GM18868 (cell line): ENCODE measurements at regions not wholly inside any gene's neighbourhood (a gene's known extent, or its start where the extent isn't known, plus 50 kb on each side); places are given as distances from the start of the nearest gene placed in this dataset.
"Not testable (repeated sequence)": the region's sequence is repeated elsewhere in the genome, so short reads cannot be mapped to it uniquely, and the experiment has no call there.

Source experiments
- ATAC-seq: cut with Tn5 transposase; IDR thresholded peaks from one replicate; pipeline ENCODE4 v1.9.1; 2021; ENCODE audit warnings: mild to moderate bottlenecking, moderate library complexity; ENCODE audit not compliant: unreplicated experiment

DNA sequence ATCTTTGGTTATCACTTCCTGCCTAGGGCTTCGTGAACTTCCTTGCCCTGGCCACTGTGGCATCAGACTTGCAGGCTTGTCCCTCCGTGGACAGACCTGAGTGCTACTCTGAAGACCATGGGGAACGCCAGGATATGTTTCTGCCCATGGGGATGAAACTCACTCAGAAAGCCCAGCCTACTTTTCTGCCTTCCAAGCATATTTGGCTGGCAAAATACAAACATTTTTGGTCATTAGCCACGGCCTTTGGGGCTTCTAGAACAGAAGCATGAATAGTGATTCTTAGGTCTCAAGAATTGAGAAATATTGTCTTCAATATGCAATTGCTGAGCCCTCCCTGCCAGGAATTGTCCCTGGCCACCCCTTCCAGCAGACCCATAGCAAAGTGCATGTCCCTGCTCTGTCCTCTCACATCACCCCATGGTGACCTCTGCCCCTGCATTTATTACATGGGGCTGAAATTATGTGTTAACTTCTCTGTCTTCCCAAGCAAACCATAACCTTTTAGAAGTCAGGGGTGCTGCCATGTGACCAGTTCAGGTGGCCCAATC lies 152.4 kb downstream of the OSR1 start:
- ATAC-seq: no peak

DNA sequence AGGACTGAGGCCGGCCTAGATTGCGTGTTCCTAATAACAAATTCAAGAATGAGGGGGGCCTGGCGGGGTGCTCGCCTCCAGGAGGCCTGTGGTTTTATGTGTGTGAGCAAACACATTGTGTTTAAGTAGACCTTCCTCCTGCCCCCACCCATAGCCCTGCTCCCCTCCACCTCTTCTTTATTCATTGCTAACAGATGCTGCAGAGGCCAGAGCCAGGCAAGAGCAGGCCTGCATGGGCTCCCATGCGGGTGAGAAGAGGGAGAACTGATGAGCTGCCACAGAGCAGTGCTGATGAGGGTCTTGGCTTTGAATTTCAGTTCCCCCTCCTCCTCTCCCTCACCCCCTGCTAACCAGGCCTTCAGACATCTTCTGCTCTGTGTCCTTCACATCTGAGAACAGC lies 154.6 kb downstream of the OSR1 start:
- ATAC-seq: no peak

DNA sequence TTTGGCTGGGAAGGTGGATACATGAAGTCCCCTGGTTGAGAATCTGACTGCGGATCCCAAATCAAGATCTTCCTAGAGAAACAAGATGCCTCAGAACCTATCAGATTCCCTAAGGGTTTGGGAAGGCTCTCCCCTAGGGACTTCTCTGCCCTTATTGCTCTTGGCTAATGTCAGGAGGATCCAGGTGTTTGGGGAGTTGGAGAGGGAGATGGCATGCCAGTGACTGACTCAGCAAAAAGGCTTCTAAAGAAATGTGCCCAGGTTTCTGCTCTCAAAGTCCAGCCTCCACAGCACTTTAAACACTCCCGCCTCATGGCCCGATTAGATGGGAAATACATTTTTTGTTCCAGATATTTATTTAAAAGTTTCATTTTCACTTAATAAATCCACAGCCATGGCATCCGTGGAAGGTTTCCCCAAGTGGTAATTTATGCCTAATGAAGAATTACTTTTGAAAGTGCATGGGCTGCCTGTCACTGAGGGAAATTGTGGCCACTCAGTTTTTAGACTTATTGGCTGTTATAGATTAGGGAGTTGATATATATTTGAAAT lies 156.4 kb downstream of the OSR1 start:
- no peak for ATAC-seq

DNA sequence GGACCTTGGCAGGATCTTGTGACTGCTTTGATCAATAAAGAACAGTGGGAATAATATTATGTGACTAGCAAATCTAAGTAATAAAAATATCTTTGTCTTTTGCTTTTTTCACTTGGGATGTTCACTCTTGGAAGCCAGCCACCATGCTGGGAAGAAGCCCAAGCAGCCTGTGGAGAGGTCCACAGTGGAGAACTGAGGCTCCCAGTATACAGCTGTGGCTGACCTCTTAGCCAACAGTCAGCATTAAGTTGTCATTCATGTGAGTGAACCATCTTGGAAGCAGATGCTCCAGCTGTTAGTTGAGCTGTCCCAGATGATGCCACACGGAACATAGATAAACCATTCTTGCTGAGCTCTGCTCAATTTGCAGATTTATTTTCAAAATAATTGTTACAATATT lies 160.0 kb downstream of the OSR1 start:
- ATAC-seq: no peak

DNA sequence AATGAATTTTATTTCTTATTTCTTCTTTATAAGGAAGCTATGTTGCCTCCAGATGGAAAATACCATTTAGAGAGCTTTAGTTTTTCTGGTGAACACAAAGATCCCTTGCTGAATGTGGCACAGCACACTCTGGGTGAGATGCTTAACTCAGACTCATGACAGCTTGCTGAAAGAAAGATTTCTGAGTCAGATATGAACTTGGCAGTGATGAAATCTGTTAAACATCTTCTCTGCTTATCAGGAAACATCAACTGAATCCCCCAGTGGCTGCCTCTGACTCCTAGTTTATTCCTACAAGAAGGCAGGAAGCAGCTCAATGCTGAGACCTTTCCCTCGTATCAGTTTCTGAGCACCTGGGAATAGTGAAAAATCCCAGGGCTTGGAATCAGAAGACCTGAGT lies 162.8 kb downstream of the OSR1 start:
- no peak for ATAC-seq

DNA sequence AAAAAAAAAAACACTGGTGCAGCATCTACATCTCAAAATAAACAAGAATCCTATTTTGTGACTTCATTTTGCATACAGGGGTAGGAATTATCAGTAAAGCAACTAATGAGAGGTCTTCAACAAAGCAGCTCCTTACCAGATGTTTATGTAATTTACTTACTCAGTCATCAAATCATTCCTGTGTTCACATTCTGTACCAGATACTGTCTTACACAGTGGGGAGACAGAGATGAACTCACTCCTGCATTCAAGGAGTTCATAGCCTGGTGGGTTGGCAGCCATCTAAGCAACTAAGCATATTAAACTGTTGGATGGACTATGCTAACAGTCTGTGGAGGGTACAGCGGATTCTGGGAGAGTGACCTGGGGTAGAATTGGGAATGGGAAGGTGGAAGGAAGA lies 169.0 kb downstream of the OSR1 start:
- ATAC-seq: no peak

DNA sequence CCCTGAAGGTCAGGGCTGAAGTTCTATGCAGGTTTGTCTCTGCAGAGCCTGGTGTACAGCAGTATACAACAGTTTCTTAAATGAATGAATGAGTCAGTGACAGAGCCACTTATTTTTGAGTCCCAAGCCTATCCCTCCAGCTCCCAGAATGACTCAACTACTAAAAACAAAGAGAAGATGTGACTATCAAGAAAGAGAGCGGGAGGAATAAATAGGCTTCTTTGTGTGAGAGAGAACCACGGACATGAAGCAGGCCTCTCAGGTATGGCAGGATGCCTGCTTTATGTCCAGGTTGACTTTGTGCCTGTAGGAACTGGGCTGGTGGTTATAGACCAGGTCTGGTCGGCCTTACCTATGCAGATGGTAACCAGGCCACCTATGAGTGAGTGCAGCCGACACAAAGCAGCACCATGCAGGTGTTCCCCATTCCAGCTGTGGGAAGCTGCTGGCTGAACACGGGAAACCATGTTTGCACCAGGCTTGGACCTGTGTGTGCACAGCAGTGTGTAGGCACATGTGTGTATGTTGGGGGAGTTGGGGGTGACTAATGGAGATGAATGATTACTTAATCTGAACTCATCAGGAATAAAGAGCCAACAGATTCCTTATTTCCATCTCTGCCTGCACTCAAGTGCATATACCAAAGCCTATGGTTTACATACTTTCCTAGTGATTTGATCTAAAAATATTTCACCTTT lies 171.0 kb downstream of the OSR1 start:
- no peak for ATAC-seq

DNA sequence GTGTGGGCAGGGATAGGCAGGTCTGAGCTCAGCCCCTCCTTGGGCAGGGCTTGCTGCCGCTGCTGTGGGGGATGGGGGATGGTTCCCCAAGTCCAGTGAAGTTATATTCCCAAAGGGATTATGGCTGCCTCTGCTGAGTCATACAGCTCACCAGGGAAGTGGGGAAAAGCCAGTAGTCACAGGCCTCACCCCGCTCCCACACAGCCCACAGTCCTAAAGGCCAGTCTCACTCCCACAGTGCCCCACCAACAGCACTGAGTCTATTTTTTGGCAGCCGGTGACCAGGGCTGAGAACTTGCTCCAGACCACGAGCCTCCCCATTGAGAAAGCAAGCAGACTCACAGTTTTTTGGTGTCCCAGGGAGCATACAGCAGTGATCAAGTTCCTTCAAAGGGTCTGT lies 173.3 kb downstream of the OSR1 start:
- no peak for ATAC-seq

DNA sequence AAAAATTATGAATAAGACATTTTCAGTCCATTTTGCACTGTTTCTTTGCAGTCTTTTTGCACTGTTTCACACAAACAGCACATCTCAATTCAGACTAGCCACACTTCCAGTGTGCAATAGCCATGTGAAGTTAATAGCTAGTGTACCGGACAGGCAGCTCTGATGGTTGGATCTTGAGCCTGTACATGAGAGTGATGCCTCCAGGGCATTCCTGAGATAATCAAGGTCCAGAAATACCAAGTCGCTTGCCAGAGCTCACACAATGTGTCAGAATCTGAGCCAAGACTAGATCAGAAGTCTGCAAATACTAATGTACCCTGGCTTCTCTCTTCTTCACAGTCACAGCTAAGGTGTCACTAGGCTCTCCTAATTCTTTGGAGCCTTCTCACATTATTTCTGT lies 180.2 kb downstream of the OSR1 start:
- ATAC-seq: no peak

DNA sequence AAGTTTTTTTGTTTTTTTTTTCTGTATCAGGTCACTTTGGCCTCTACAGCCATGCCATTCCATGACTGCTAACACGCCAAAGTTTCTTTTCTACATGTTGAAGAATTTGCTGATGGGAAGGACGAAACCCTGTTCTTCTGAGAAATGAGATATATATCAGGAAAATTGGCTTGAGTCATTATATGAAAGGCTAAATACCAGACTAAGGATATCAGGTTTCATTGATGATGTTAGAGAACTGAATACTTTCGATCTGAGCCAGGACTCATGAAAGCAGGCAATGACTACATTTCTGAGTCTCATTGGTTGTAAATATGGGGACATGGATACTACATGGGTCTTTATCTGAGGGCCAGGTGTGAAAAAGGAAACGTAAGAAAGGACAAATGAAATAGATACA lies 181.4 kb downstream of the OSR1 start:
- no peak for ATAC-seq

DNA sequence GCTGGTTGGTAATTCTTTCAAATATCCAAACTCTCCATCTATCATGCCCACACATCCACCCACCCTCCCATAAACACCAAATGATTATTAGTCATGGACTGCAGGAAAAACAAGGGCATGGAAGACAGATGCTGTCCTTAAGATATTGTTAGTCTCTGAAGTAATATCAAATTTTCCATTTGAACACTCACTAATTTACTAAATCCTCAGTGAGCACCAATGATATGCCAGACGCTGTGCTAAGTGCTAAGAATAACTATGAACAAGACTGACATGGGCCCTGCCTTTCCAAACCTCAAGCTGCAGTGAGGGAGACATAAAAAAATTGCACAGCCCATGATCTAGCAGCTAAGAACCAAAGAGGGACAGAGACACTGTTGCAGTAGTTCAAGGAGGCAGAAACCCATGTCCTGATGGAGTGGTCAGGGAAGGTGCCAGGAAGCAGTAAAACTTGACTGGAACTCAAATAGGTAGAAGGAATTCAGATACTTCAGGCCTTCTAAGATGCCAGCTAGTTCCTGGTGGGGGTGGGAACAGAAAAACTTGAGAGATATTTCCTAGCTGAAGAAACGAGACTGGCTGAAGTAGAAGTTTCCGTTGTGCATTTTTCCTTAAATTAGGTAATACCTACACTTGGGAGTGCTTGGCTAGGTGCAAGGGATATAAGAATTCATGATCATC lies 182.1 kb downstream of the OSR1 start:
- no peak for ATAC-seq

DNA sequence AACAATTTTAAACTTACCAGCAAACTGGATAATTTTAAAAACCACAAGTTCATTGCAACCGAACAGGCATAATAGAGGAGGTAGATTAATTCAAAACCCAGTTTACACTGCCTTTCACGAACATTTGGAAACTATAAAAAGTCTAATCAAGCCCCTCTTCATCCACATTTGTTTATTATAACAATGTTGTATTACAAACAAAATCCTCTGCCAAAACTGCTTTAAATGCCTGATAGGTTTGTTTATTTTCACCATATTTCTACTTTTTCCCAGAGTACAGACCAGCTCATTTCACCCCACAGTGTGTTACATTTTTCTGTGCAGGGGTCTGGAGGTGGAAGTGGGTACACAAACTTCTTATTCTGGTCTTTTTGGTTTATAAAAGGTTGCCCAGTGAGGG lies 184.2 kb downstream of the OSR1 start:
- no peak for ATAC-seq

DNA sequence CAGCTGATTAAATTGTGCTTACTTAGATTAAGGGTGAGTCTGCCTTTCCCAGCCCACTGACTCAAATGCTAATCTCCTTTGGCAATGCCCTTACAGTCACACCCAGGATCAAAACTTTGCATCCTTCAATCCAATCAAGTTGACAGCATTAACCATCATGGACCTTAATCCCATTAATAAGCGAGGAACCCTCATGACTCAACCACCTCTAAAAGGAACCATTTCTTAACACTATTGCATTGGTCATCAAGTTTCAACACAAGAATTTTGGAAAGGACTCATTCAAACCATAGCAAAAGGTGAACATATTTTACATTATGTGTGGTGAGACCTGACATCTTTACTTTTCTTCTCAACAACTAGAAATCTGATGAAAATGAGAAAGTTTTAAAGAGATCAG lies 187.0 kb downstream of the OSR1 start:
- no peak for ATAC-seq

DNA sequence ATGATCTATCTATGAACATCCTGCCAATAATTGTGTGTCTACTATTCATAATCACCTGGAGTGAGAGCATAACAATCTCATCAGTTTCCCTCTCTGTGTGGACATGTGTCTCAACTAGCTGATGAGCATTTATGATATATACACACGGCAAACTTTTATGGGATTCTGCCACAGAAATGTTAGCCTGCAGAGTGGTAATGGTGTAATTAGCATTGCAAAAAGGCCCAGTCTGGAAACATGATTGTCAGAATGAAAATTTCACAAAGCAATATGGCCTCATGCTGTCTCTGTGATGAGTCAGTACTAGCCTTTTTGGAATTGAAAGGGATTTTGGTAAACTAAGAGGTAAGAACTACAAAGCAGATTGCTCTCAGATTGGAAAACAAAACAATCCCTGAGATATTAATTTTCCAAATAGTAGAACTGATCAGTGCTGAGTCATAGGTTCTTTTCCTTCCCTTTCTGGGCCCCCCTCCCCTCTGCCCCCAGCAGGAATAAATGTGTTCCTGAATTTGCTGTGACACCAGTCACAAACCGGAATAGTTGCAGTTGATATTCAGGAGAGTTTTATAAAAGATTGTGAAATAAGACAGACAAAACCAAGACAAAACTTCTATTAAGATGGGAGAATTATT lies 189.2 kb downstream of the OSR1 start:
- ATAC-seq: no peak

DNA sequence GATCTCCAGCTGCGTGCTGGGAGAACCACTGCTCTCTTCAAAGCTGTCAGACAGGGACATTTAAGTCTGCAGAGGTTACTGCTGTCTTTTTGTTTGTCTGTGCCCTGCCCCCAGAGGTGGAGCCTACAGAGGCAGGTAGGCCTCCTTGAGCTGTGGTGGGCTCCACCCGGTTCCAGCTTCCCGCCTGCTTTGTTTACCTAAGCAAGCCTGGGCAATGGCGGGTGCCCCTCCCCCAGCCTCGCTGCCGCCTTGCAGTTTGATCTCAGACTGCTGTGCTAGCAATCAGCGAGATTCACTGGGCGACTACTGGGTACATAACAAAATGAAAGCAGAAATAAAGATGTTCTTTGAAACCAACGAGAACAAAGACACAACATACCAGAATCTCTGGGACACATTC lies 194.3 kb downstream of the OSR1 start:
- not testable (repeated sequence) for ATAC-seq

DNA sequence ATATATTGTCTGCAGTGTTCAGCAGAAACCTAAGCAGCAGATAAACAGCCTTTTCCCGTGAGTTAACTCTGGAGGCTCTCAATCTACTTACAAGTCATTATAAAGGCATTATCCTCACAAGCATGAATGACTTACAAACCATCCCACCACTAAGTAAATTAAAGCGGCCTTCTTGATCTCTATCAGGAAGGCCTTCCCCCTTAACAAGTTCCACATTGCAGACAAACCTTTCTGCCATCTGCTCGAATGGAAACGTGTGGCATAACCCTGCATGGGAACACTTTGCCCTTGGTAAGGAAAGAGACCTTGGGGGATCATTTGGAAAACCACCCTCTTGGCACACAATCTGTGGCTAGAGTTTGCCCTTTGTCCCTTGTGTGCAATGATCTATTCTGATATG lies 199.5 kb downstream of the OSR1 start:
- no peak for ATAC-seq

DNA sequence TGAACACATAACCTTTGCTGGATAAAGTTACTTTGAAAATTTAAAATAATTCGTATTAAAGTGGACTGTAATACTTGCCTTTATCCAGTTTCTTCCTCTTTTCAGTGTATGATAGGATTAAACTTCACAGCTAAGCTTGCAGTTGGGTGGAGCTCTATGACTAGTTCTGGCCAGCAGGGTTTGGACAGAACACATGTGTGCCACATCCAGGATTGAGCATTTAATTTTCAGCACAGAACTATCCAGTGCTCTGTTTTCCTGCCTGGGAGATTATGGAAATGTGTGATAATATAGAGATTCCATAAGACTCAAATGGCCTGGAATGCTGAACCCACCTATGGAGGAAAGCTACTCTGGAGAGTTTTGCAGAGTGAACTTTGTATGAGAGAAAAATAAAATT lies 200.2 kb downstream of the OSR1 start:
- ATAC-seq: no peak

DNA sequence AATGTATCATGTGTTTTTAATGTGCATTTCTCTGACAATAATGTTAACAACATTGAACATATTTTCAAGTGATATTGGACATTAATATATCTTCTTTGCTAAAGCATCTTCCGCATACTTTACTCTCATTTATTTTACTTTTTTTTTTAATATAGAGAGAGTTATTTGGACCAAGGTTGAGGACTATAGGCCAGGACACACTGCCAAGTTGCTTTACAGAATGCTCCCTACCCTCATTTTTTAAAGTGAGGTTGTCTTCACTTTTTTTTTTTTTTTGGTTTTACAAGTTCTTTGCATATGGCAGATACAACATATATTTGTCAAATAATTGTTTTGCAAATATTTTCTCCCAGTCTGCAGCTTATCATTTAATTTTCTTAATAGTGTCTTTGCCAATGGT lies 201.8 kb downstream of the OSR1 start:
- ATAC-seq: no peak

DNA sequence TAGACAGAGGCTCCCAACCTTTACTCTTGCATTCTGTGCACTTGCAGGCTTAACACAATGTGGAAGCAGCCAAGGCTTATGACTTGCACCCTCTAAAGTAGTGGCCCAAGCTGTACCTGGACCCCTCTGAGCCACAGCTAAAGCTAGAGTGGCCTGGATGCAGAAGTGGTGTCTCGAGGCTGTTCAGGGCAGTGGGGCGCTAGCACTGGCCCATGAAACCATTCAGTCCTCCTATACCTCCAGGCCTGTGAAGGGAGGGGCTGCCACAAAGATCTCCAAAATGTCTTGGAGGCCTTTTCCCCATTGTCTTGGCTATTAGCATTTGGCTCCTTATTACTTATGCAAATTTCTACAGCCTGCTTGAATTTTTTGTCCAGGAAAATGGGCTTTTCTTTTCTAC lies 207.7 kb downstream of the OSR1 start:
- ATAC-seq: no peak

DNA sequence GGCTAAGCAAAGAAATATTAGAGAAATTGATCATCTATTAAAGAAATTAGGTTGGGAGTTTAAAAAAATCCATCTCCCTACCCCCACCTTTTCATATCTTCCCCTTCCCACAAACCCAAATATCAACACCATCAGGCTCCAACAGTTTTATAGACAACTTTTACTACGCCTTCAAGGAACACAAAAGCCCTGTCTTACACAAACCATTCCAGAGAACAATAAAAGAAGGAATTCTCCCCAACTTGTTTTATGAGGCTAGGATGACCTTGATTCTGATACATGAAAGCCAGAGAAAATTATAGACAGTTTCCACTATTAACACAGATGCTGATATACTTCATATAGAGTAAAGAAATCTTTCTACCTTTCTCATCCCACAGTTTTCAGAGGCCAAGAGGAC lies 211.6 kb downstream of the OSR1 start:
- no peak for ATAC-seq

DNA sequence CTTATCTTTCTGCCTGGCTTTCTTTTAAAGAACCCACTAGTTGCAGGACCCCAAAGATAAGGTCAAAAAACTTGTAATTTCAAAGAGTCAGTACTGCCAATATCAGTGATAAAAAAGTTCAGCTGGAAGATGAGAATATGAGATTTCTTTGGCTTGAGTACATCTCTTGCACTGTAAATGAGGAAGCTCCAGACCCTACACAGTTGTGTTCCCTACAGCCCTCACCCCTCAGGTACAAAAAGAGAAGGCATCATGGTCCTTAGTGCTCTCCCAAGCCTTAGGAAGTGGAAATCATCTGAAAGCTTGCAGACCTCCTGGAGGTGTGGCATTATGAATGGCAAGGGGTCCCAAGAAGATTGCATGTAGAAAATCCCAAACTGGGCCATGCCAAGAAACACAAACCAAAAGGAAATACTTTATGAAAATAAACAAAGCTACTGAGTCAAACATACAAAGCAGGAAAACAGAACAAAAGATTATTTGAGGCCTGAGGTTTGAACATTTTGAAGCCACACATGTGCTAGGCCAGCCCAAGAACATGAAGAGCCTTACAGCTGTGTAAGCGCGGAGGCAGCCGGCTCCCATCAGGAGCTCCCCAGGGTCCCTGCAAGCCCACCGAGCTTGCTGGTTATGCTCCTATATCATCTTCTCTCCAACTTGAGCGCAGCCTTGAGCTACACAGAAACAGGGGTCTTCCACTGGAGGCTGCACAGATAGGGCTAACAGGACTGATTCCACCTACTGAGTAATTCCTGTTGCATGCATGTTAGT lies 217.0 kb downstream of the OSR1 start:
- ATAC-seq: no peak
